IMR-90 (cell line): ENCODE measurements at regions not wholly inside any gene's neighbourhood (a gene's known extent, or its start where the extent isn't known, plus 50 kb on each side); places are given as distances from the start of the nearest gene placed in this dataset.

ENCODE experiments used
- BHLHE40 ChIP-seq: fragments of 150-350 bp; IDR thresholded peaks from 2 replicates; pipeline ENCODE4 v1.6.1; 2016; ENCODE audit warnings: mild to moderate bottlenecking, low read depth, low read length
- CHD1 ChIP-seq: IDR thresholded peaks from 2 replicates; pipeline ENCODE4 v1.6.1; 2012; ENCODE audit warnings: low read depth, low read length, improper control_type of control experiment
- ELK1 ChIP-seq: fragments of 150-350 bp; IDR thresholded peaks from 2 replicates; pipeline ENCODE4 v1.6.1; 2016; ENCODE audit warnings: low read depth, mild to moderate bottlenecking, low read length, moderate library complexity, borderline replicate concordance
- MAFK ChIP-seq: IDR thresholded peaks from 2 replicates; pipeline ENCODE4 v1.6.1; 2012; ENCODE audit warnings: low read depth, low read length, improper control_type of control experiment
- MAZ ChIP-seq: IDR thresholded peaks from 2 replicates; pipeline ENCODE4 v1.6.1; 2012; ENCODE audit warnings: low read depth, mild to moderate bottlenecking, low read length, improper control_type of control experiment, moderate library complexity, borderline replicate concordance
- MXI1 ChIP-seq: IDR thresholded peaks from 2 replicates; pipeline ENCODE4 v1.6.1; 2012; ENCODE audit warnings: low read depth, mild to moderate bottlenecking, low read length, moderate library complexity, borderline replicate concordance
- POLR2A ChIP-seq: IDR thresholded peaks from 2 replicates; pipeline ENCODE4 v1.6.1; 2012; ENCODE audit warnings: mild to moderate bottlenecking, low read depth, low read length
- RAD21 ChIP-seq: IDR thresholded peaks from 2 replicates; pipeline ENCODE4 v1.6.1; 2012; ENCODE audit warnings: low read length, improper control_type of control experiment
- RFX5 ChIP-seq: IDR thresholded peaks from 2 replicates; pipeline ENCODE4 v1.8.0; 2012; ENCODE audit warnings: low read depth, mild to moderate bottlenecking, low read length, moderate library complexity
- SMC3 ChIP-seq: fragments of 150-350 bp; IDR thresholded peaks from 2 replicates; pipeline ENCODE4 v1.6.1; 2016; ENCODE audit warnings: low read depth, mild to moderate bottlenecking, antibody characterized with exemption, low read length, moderate library complexity
- TF ChIP-seq, protein P1 (sequence below): conservative IDR thresholded peaks from 2 replicates; pipeline ENCODE4 v1.5.1; 2012; ENCODE audit warnings: mild to moderate bottlenecking, low read depth, low read length, improper control_type of control experiment
- TF ChIP-seq, protein P2 (sequence below): fragments of 150-350 bp; IDR thresholded peaks from 2 replicates; pipeline ENCODE4 v1.6.1; 2017; ENCODE audit warnings: mild to moderate bottlenecking, antibody characterized with exemption, low read length, low read depth

DNA sequence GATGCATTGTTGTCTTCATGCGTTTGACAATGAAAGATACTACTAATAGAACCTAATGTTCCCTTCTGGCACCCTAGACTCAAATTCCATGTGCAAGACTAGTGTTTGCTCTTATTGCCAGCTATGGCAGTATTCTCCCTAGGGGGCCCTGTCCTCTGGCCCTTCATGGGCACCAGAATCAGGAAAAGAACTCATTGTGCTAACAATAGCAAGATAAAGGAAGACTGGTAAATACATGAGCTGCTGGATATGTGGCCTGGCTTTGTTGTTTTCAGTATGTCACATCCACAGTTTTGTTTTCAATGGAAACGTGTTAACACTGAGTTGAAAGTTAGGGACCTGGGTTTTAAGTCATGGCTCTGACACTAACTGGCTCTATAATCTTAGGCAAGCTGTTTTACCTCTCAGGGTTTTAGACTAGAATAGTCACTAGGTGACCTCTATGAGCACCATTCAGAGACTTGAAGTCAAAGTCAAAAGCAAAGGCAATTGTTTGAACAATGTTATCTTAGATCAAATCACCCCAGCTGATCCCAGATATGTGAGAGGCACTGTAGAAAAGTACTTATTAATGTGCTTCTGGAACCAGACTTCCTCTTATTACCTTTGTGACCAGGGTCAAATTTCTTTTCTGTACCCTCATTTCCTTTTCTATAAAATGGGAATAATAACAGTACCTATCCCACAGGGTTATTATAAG lies 253.7 kb upstream of the DIAPH2 start:
- TF ChIP-seq, protein P1, sequence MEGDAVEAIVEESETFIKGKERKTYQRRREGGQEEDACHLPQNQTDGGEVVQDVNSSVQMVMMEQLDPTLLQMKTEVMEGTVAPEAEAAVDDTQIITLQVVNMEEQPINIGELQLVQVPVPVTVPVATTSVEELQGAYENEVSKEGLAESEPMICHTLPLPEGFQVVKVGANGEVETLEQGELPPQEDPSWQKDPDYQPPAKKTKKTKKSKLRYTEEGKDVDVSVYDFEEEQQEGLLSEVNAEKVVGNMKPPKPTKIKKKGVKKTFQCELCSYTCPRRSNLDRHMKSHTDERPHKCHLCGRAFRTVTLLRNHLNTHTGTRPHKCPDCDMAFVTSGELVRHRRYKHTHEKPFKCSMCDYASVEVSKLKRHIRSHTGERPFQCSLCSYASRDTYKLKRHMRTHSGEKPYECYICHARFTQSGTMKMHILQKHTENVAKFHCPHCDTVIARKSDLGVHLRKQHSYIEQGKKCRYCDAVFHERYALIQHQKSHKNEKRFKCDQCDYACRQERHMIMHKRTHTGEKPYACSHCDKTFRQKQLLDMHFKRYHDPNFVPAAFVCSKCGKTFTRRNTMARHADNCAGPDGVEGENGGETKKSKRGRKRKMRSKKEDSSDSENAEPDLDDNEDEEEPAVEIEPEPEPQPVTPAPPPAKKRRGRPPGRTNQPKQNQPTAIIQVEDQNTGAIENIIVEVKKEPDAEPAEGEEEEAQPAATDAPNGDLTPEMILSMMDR: no peak
- no peak for TF ChIP-seq POLR2A
- no peak for TF ChIP-seq CHD1
- no peak for TF ChIP-seq SMC3
- no peak for TF ChIP-seq RAD21
- TF ChIP-seq, protein P2, sequence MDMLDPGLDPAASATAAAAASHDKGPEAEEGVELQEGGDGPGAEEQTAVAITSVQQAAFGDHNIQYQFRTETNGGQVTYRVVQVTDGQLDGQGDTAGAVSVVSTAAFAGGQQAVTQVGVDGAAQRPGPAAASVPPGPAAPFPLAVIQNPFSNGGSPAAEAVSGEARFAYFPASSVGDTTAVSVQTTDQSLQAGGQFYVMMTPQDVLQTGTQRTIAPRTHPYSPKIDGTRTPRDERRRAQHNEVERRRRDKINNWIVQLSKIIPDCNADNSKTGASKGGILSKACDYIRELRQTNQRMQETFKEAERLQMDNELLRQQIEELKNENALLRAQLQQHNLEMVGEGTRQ: no peak
- TF ChIP-seq MXI1: no peak
- no peak for TF ChIP-seq MAZ
- TF ChIP-seq RFX5: no peak
- no peak for TF ChIP-seq MAFK
- TF ChIP-seq BHLHE40: no peak
- TF ChIP-seq ELK1: no peak
